GM10266 (cell line): ENCODE measurements at regions not wholly inside any gene's neighbourhood (a gene's known extent, or its start where the extent isn't known, plus 50 kb on each side); places are given as distances from the start of the nearest gene placed in this dataset.

ENCODE experiments used
- DNase-seq: peaks from one replicate; pipeline ENCODE4 v3.0.0; 2012; ENCODE audit errors: extremely low spot score
- CTCF ChIP-seq: IDR thresholded peaks from 2 replicates; pipeline ENCODE4 v1.5.1; 2012; ENCODE audit warnings: mild to moderate bottlenecking, low read depth; ENCODE audit not compliant: control insufficient read depth, insufficient read depth; ENCODE audit errors: missing control alignments

GRCh38 chr14:97106609-97107008, 309.4 kb downstream of the VRK1 start:
- no peak for TF ChIP-seq CTCF
- DNase-seq: no peak

DNA sequence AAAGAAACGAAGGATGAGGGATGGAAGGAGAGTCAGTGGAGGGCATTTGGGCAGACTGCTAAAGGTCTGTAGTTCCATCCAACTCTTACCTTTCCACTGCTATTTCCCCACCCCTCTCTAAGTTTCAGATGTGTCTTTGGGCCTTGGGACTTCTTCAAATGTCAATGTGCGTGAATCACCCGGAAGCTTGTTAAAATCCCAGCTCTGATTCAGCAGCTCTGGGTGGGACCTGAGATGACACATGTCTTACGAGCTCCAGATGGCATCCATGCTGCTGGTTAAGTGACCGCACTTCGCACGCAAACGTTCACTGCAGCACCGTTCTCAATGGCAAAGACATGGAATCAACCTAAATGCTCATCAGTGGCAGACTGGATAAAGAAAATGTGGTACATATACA, 309.9 kb downstream of the VRK1 start:
- DNase-seq: no peak

GRCh38 chr14:97107760-97108159, 310.6 kb downstream of the VRK1 start:
- no peak for TF ChIP-seq CTCF
- no peak for DNase-seq

More for the DNA sequence above, 309.9 kb downstream of the VRK1 start:
- no peak for TF ChIP-seq CTCF

- no peak for TF ChIP-seq CTCF
- no peak for DNase-seq
Measured at GRCh38 chr14:97109234-97109633, 312.1 kb downstream of the VRK1 start.

DNA sequence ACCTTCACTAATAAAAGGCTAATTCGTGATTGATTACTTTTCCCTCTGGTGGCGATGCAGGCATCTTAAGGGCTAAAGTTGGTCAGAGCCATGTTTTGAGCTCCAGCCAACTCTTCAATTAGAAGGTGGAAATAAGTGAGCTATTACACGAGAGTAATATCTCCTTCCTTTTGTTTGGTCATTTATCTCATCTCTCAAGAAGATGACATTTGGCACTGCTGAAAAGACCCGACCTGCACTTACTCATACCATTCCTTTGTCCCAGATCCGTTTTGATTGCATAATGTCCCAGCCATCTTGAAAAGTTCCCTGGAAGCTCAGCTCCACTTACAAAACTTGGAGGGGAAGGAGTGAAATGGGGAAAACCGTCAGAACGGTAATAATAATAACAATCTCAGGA, 316.2 kb downstream of the VRK1 start:
- no peak for DNase-seq
- TF ChIP-seq CTCF: no peak

DNA sequence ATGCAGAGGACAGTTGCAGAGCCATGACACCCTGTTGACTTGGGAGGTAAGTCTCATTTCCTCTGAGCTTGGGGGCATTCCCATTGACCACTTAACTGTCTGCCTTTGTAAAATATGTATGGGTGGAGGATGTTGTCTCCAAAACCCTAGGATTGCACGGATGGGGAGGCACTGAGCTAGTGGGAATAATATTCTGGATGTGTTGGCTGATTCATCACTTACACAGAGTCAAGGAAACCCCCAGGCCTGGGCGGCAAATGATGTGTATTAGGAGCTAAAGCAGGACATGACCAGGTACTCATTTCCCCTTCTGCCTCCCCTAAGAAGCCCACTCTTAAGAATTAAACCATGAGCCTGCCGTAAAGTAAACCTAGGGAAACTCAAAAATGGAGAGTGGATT, 319.4 kb downstream of the VRK1 start:
- DNase-seq: no peak

GRCh38 chr14:97117693-97118092, 320.5 kb downstream of the VRK1 start:
- no peak for DNase-seq
- no peak for TF ChIP-seq CTCF

More for the DNA sequence above, 319.4 kb downstream of the VRK1 start:
- TF ChIP-seq CTCF: no peak
